Gastroesophageal sphincter (tissue), 3 donors: ENCODE measurements at regions not wholly inside any gene's neighbourhood (a gene's known extent, or its start where the extent isn't known, plus 50 kb on each side); places are given as distances from the start of the nearest gene placed in this dataset.

ENCODE experiments used
- EP300 ChIP-seq: sonication (generic); formaldehyde crosslinking; IDR thresholded peaks from one replicate; pipeline ENCODE4 v1.6.1; 2017; ENCODE audit warnings: antibody characterized with exemption, mild to moderate bottlenecking
- POLR2A ChIP-seq, 2 donors: fragments of 450-650 bp; IDR thresholded peaks; one replicate each; pipeline ENCODE4 v1.6.1; 2017; ENCODE audit warnings: antibody characterized with exemption in 2 of 2, mild to moderate bottlenecking in 2 of 2, moderate library complexity in 1 of 2
- POLR2AphosphoS5 ChIP-seq: sonication (generic); formaldehyde crosslinking; IDR thresholded peaks from one replicate; pipeline ENCODE4 v1.6.1; 2017; ENCODE audit warnings: antibody characterized with exemption
- TF ChIP-seq, protein P1 (sequence below), 4 experiments: fragments of 200-600 bp in 2 of 4; fragments of 450-650 bp in 2 of 4; sonication (generic) in 1 of 4; IDR thresholded peaks; one replicate each; pipeline ENCODE4 v1.5.1; 2017 to 2019; ENCODE audit warnings: antibody characterized with exemption in 4 of 4, mild to moderate bottlenecking in 2 of 4, moderate library complexity in 2 of 4

DNA sequence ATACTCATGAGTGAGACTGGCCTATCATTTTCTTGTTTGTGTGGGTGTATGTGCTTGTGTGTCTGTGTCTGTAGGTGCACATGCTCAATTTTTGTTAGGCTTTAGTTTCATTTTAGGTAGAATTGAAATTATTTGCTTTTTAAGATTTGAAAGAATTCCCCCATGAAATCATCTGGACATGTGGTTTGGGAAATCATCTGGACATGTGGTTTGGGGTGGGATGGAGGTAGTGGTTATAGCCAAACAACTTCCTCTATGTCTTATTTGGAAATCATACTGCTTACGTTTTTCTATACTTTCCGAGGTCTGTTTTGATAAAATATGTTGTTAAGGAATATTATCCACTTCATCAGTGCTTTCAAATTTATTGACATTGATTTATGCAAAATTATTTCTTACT, 485.4 kb upstream of the CLINT1 start:
- TF ChIP-seq POLR2A (IDR thresholded peaks at IDR 0.05) (no peak), POLR2AphosphoS5 (no peak), EP300 (no peak)
- TF ChIP-seq, protein P1, sequence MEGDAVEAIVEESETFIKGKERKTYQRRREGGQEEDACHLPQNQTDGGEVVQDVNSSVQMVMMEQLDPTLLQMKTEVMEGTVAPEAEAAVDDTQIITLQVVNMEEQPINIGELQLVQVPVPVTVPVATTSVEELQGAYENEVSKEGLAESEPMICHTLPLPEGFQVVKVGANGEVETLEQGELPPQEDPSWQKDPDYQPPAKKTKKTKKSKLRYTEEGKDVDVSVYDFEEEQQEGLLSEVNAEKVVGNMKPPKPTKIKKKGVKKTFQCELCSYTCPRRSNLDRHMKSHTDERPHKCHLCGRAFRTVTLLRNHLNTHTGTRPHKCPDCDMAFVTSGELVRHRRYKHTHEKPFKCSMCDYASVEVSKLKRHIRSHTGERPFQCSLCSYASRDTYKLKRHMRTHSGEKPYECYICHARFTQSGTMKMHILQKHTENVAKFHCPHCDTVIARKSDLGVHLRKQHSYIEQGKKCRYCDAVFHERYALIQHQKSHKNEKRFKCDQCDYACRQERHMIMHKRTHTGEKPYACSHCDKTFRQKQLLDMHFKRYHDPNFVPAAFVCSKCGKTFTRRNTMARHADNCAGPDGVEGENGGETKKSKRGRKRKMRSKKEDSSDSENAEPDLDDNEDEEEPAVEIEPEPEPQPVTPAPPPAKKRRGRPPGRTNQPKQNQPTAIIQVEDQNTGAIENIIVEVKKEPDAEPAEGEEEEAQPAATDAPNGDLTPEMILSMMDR (IDR thresholded peaks at IDR 0.05), result no peak
